ENCODE measurements at regions not wholly inside any gene's neighbourhood (a gene's known extent, or its start where the extent isn't known, plus 50 kb on each side); places are given as distances from the start of the nearest gene placed in this dataset.

- H3K36me3 ChIP-seq (ENCODE audit: control insufficient read depth in 1 of 2, insufficient read depth in 2 of 2, low read length in 2 of 2) = no peaks in the 10 kb centered on the region
- H3K4me3 ChIP-seq (ENCODE audit: low read depth in 1 of 2, low read length in 2 of 2) = no peak overlapping the region
- H3K9me3 ChIP-seq (ENCODE audit: control insufficient read depth in 1 of 2, low read length in 2 of 2) = peaks cover 3 to 10% of the 10 kb centered on the region in 2 donors
- no peaks in the 10 kb centered on the region for H3K4me1 ChIP-seq (ENCODE audit: control insufficient read depth in 1 of 2, insufficient read depth in 2 of 2, low read length in 2 of 2)
- no peak overlapping the region for H3K9ac ChIP-seq (ENCODE audit: low read depth in 1 of 2, low read length in 2 of 2)
- no peak overlapping the region for H3K27ac ChIP-seq (ENCODE audit: low read depth, low read length)
- peaks cover 0 to 4% of the 10 kb centered on the region in 2 donors for H3K27me3 ChIP-seq (ENCODE audit: control insufficient read depth in 1 of 2, insufficient read depth in 2 of 2, low read length in 2 of 2)
These were observed 67.3 kb upstream of the SHISAL1 start for GRCh38 chr22:44379817-44380755.

DNA sequence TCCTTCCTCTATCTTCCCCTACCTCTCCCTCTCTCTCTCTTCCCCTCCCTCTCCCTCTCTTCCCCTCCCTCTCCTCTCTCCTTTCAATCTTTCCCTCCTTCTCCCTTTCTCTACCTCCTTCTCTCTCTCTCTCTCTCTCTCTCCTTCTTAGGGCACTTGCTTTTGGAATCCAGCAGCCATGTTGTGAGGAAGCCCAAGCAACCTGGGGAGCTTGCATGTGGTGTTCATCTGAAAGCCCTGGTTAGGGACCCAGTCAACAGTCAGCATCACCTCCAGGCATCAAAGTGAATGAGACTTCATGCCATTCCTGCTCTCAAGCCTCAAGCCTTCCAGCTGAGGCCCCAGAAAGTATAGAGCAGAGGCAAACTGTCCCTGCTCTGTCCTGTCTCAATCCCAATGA is 65.6 kb upstream of the SHISAL1 start:
- Histone ChIP-seq H3K9me3 (ENCODE audit: control insufficient read depth in 1 of 2, low read length in 2 of 2) (peaks cover 3 to 13% of the 10 kb centered on the region in 2 donors), H3K27me3 (ENCODE audit: control insufficient read depth in 1 of 2, insufficient read depth in 2 of 2, low read length in 2 of 2) (peaks cover 0 to 4% of the 10 kb centered on the region in 2 donors), H3K27ac (ENCODE audit: low read depth, low read length) (no peak overlapping the region), H3K4me3 (ENCODE audit: low read depth in 1 of 2, low read length in 2 of 2) (no peak overlapping the region), H3K36me3 (ENCODE audit: control insufficient read depth in 1 of 2, insufficient read depth in 2 of 2, low read length in 2 of 2) (no peaks in the 10 kb centered on the region), H3K4me1 (ENCODE audit: control insufficient read depth in 1 of 2, insufficient read depth in 2 of 2, low read length in 2 of 2) (no peaks in the 10 kb centered on the region), H3K9ac (ENCODE audit: low read depth in 1 of 2, low read length in 2 of 2) (no peak overlapping the region)

DNA sequence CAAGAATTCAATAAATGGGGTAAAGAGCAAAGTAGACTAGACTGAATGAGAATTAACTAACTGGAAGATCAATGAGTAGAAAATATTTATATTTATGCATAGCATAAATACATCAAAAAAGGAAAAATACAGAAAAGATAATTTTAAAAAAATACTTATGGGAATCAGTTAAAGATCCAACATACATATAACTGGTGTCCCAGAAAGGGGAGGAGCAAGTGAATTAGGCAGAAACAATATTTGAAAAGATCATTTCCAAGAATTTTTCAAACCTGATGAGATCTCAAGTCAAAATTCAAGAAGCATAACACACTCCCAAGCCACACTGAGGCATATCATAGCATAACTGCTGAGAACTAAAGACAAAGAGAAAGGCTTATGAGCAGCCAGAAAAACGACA is 62.7 kb upstream of the SHISAL1 start:
- Histone ChIP-seq H3K4me1 (ENCODE audit: control insufficient read depth in 1 of 2, insufficient read depth in 2 of 2, low read length in 2 of 2) (no peaks in the 10 kb centered on the region), H3K36me3 (ENCODE audit: control insufficient read depth in 1 of 2, insufficient read depth in 2 of 2, low read length in 2 of 2) (no peaks in the 10 kb centered on the region), H3K4me3 (ENCODE audit: low read depth in 1 of 2, low read length in 2 of 2) (no peak overlapping the region), H3K27ac (ENCODE audit: low read depth, low read length) (no peak overlapping the region), H3K9me3 (ENCODE audit: control insufficient read depth in 1 of 2, low read length in 2 of 2) (peaks cover 3 to 13% of the 10 kb centered on the region in 2 donors), H3K9ac (ENCODE audit: low read depth in 1 of 2, low read length in 2 of 2) (no peak overlapping the region), H3K27me3 (ENCODE audit: control insufficient read depth in 1 of 2, insufficient read depth in 2 of 2, low read length in 2 of 2) (no peaks in the 10 kb centered on the region)

DNA sequence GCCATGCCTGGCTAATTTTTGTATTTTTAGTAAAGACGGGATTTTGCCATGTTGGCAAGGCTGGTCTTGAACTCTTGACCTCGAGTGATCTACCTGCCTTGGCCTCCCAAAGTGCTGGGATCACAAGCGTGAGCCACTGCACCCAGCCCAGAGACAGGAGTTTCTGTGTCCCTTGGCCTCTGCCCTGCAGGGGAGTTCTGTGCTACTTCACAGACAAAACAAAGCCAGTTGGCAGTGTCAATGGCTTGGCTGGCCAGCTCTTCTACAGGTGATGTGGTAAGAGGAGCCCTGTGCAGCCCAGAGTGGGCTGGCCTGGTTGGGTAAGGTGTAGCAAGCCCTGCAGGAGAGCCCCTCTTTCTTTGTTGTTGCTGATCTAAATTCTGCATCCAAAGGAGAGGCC is 60.5 kb upstream of the SHISAL1 start:
- no peaks in the 10 kb centered on the region for H3K4me1 ChIP-seq (ENCODE audit: control insufficient read depth in 1 of 2, insufficient read depth in 2 of 2, low read length in 2 of 2)
- no peak overlapping the region for H3K9ac ChIP-seq (ENCODE audit: low read depth in 1 of 2, low read length in 2 of 2)
- H3K27me3 ChIP-seq (ENCODE audit: control insufficient read depth in 1 of 2, insufficient read depth in 2 of 2, low read length in 2 of 2) = no peaks in the 10 kb centered on the region
- H3K27ac ChIP-seq (ENCODE audit: low read depth, low read length) = no peak overlapping the region
- H3K9me3 ChIP-seq (ENCODE audit: control insufficient read depth in 1 of 2, low read length in 2 of 2) = peaks cover 0 to 9% of the 10 kb centered on the region in 2 donors
- H3K4me3 ChIP-seq (ENCODE audit: low read depth in 1 of 2, low read length in 2 of 2) = no peak overlapping the region
- no peaks in the 10 kb centered on the region for H3K36me3 ChIP-seq (ENCODE audit: control insufficient read depth in 1 of 2, insufficient read depth in 2 of 2, low read length in 2 of 2)

- Histone ChIP-seq H3K9ac (ENCODE audit: low read depth in 1 of 2, low read length in 2 of 2) (no peak overlapping the region), H3K36me3 (ENCODE audit: control insufficient read depth in 1 of 2, insufficient read depth in 2 of 2, low read length in 2 of 2) (no peaks in the 10 kb centered on the region), H3K27me3 (ENCODE audit: control insufficient read depth in 1 of 2, insufficient read depth in 2 of 2, low read length in 2 of 2) (no peaks in the 10 kb centered on the region), H3K9me3 (ENCODE audit: control insufficient read depth in 1 of 2, low read length in 2 of 2) (peaks cover 0 to 9% of the 10 kb centered on the region in 2 donors), H3K4me1 (ENCODE audit: control insufficient read depth in 1 of 2, insufficient read depth in 2 of 2, low read length in 2 of 2) (no peaks in the 10 kb centered on the region), H3K27ac (ENCODE audit: low read depth, low read length) (no peak overlapping the region), H3K4me3 (ENCODE audit: low read depth in 1 of 2, low read length in 2 of 2) (no peak overlapping the region)
These were observed 59.9 kb upstream of the SHISAL1 start for GRCh38 chr22:44372611-44373010.

GRCh38 chr22:44371741-44372525 is 59.2 kb upstream of the SHISAL1 start:
- Histone ChIP-seq H3K27ac (ENCODE audit: low read depth, low read length) (no peak overlapping the region), H3K36me3 (ENCODE audit: control insufficient read depth in 1 of 2, insufficient read depth in 2 of 2, low read length in 2 of 2) (no peaks in the 10 kb centered on the region), H3K27me3 (ENCODE audit: control insufficient read depth in 1 of 2, insufficient read depth in 2 of 2, low read length in 2 of 2) (no peaks in the 10 kb centered on the region), H3K4me3 (ENCODE audit: low read depth in 1 of 2, low read length in 2 of 2) (no peak overlapping the region), H3K9ac (ENCODE audit: low read depth in 1 of 2, low read length in 2 of 2) (no peak overlapping the region), H3K9me3 (ENCODE audit: control insufficient read depth in 1 of 2, low read length in 2 of 2) (peaks cover 0 to 9% of the 10 kb centered on the region in 2 donors), H3K4me1 (ENCODE audit: control insufficient read depth in 1 of 2, insufficient read depth in 2 of 2, low read length in 2 of 2) (peaks cover 0 to 2% of the 10 kb centered on the region in 2 donors)

DNA sequence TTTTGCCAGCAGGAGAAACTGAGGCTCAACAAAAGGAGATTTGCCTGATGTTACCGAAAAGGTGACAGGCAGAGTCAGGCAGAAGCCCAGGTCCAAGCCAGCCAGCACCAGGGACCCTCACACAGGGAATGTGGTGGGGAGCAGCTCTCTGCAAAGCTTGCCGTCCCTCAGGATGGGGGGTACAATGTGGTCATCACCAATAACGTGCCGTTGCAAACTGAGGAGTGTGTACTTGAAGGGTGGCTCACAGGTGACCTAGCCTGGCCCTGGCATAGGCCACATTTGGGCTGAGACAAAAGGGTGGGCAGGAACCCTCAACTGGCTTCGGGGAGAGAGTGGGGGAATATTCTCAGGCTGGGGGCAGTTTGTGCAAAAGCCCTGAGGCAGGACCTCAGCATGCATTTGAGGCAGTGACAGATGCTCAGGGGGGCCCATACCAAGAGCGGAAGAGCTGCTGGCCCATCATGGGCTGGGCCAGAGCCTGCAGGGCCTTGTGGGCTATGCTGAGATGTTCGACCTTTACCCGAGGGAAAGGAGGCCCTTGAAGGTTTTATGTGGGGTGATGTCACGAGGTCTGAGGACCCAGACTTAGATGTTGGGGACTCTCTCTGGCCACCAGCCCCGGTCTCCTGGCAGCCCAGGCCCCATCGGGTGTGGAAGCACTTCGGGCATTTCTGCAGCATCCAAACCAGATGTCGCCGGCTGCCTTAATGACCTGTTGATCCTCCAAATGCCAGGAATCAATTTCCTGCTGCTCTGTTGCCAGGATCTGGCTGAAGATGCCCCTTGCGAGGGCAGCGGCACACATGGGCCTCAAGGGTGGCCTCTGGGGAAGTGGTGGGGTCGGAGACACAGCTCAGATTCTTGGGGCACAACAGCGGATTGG is 57.4 kb upstream of the SHISAL1 start:
- H3K9ac ChIP-seq (ENCODE audit: low read depth in 1 of 2, low read length in 2 of 2) = no peak overlapping the region
- no peak overlapping the region for H3K27ac ChIP-seq (ENCODE audit: low read depth, low read length)
- H3K4me3 ChIP-seq (ENCODE audit: low read depth in 1 of 2, low read length in 2 of 2) = no peak overlapping the region
- peaks cover 0 to 7% of the 10 kb centered on the region in 2 donors for H3K4me1 ChIP-seq (ENCODE audit: control insufficient read depth in 1 of 2, insufficient read depth in 2 of 2, low read length in 2 of 2)
- H3K36me3 ChIP-seq (ENCODE audit: control insufficient read depth in 1 of 2, insufficient read depth in 2 of 2, low read length in 2 of 2) = no peaks in the 10 kb centered on the region
- peaks cover 0 to 4% of the 10 kb centered on the region in 2 donors for H3K9me3 ChIP-seq (ENCODE audit: control insufficient read depth in 1 of 2, low read length in 2 of 2)
- no peaks in the 10 kb centered on the region for H3K27me3 ChIP-seq (ENCODE audit: control insufficient read depth in 1 of 2, insufficient read depth in 2 of 2, low read length in 2 of 2)

GRCh38 chr22:44369293-44369661 is 56.5 kb upstream of the SHISAL1 start:
- Histone ChIP-seq H3K27me3 (ENCODE audit: control insufficient read depth in 1 of 2, insufficient read depth in 2 of 2, low read length in 2 of 2) (no peaks in the 10 kb centered on the region), H3K9ac (ENCODE audit: low read depth in 1 of 2, low read length in 2 of 2) (no peak overlapping the region), H3K36me3 (ENCODE audit: control insufficient read depth in 1 of 2, insufficient read depth in 2 of 2, low read length in 2 of 2) (no peaks in the 10 kb centered on the region), H3K4me3 (ENCODE audit: low read depth in 1 of 2, low read length in 2 of 2) (no peak overlapping the region), H3K27ac (ENCODE audit: low read depth, low read length) (no peak overlapping the region), H3K4me1 (ENCODE audit: control insufficient read depth in 1 of 2, insufficient read depth in 2 of 2, low read length in 2 of 2) (peaks cover 0 to 7% of the 10 kb centered on the region in 2 donors), H3K9me3 (ENCODE audit: control insufficient read depth in 1 of 2, low read length in 2 of 2) (no peaks in the 10 kb centered on the region)

GRCh38 chr22:44368611-44369292 is 56.0 kb upstream of the SHISAL1 start:
- Histone ChIP-seq H3K27ac (ENCODE audit: low read depth, low read length) (no peak overlapping the region), H3K36me3 (ENCODE audit: control insufficient read depth in 1 of 2, insufficient read depth in 2 of 2, low read length in 2 of 2) (no peaks in the 10 kb centered on the region), H3K9me3 (ENCODE audit: control insufficient read depth in 1 of 2, low read length in 2 of 2) (no peaks in the 10 kb centered on the region), H3K4me1 (ENCODE audit: control insufficient read depth in 1 of 2, insufficient read depth in 2 of 2, low read length in 2 of 2) (peaks cover 0 to 12% of the 10 kb centered on the region in 2 donors), H3K27me3 (ENCODE audit: control insufficient read depth in 1 of 2, insufficient read depth in 2 of 2, low read length in 2 of 2) (no peaks in the 10 kb centered on the region), H3K4me3 (ENCODE audit: low read depth in 1 of 2, low read length in 2 of 2) (no peak overlapping the region), H3K9ac (ENCODE audit: low read depth in 1 of 2, low read length in 2 of 2) (no peak overlapping the region)

Data from duodenal mucosa (tissue), 2 donors.